A172 (cell line): ENCODE measurements at regions not wholly inside any gene's neighbourhood (a gene's known extent, or its start where the extent isn't known, plus 50 kb on each side); places are given as distances from the start of the nearest gene placed in this dataset.
A peak's percentile ranks its signal among the peaks of the same experiment; 100 is the strongest.
"Not testable (repeated sequence)": the region's sequence is repeated elsewhere in the genome, so short reads cannot be mapped to it uniquely, and the experiment has no call there.

Experiments used
- DNase-seq: peaks from one replicate; pipeline ENCODE4 v3.0.0-alpha.2; 2015; ENCODE audit warnings: low spot score

DNA sequence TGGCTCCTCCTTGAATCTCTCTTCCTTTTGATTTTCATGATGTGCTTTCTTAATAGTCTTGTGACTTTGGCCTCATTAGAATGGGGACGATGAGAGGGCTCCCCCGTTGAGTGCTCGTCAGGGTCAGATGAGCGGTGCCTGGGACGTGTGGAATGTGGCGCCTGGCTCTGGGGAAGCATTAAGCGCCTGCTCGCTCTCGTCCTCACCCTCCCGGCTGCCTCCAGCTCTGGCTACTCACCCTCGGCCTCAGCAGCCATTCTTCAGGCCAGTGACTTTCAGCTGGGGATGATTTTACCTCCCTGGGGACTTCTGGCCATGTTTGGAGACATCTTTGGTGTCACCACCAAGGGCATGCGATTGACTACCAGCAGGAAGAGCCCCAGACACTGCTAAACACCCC, 69.7 kb downstream of the RPS6KA4 start:
- DNase-seq: no peak

DNA sequence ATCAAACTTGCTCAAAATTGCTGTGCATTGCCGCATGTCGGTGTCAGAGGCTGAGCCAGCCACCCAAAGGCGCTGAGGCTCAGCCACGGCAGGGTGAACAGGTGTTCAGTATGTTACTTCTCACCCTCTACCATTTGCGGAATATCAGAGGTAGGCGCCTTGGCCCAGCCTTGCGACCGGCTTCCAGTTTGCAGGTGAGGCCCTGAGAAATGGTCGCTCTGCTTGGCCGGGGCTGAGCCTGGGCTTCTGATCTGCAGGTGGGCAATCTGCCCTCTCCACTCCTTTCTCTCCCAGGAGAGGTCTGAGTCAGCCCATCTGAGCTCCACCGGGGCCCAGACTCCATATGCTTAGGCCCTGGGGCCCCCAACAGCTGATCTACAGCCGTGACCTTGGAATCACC, 71.0 kb downstream of the RPS6KA4 start:
- DNase-seq: no peak

DNA sequence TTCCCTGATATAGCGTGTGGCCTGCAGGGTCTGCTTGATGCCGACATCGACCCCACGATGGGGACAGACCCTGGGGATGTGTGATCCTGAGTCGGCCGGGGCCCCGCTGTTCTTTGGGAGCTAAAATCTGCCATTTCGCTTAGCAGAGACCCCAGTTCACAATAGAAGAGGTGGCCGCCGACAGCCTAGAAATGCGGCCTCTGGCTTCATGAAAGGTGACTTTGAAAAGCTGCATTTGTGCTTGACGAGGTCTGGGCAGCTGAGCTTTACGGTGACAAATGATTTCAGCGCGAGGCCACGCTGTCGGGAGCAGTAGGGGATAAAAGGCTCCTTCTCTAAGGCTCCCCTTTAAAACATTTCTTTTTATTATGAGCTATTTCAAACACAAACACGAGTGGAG, 71.7 kb downstream of the RPS6KA4 start:
- no peak for DNase-seq

DNA sequence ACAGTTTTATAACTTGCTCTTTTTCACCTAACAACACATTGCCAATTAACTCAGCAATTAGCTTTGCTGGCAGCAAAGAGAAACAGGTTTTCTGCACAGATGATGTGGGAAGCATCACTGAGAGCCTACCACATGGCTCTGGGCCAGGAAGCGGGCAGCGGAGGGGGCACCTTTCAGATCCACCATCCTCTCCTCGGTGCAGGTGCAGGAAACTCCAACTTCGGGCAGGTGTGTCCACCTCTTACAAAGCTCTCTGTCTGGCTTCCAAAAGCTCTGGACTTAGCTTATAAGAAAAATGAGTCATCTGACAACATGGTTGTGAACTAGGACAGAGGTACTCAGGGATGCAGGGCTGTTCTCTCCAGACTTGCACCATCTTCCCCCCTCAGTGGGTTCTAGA, 77.0 kb downstream of the RPS6KA4 start:
- DNase-seq: no peak

DNA sequence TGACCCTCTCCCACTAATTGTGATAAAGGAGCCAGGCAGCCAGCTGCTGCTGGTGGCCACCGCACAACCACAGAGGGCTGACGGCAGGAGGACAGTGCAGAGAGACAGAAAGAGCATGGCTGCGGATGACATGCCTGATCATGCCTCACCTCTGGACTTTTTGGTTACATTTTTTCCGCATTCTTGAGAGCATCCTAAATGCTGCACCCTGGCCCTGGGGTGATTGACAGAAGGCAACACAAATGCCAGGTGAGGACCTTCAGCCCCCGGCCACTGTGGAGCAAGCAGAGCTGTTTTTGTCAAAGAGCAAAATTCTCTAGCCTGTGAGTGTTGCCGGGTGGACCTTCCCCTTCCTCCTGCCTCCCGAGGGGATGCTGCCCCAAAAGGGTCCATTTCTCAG, 78.5 kb downstream of the RPS6KA4 start:
- no peak for DNase-seq

DNA sequence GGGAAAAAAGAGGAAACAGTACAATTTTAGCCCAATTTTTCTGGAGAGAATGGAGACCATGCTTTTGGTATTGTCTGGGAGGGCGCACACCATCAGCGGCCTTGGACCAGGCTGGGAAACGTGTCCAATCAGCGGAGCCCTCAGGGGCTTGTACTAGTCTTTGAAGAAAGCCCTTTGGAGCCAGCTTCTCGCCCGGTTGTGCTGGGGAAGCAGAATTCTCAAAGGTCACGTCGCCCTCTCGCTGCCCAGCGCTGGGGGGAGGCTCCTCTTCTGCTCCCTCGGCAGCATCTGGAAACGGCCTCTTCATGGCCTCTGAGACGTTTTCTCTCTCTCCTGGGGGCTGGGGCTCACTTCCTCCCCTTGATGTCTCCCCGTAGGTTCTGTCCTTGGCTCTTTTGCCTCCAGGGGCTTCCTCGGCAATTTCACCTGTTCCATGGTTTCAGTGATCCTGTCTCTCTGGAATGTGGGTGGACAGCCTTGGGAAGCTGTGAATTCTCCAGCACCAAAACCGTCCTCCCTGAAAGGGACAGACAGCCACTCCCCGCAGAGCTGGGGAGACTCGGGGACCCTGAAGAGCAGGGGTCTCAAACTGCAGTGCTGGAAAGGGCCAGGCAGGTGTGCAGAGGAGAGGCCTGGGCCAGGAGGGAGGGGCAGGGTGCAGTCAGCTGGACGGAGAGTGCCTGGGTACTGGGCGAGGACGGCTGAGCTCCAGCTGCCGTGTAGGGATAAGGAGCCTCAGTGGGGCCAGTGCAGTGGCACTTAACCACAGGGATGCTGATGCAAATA, 80.2 kb downstream of the RPS6KA4 start:
- DNase-seq: no peak

DNA sequence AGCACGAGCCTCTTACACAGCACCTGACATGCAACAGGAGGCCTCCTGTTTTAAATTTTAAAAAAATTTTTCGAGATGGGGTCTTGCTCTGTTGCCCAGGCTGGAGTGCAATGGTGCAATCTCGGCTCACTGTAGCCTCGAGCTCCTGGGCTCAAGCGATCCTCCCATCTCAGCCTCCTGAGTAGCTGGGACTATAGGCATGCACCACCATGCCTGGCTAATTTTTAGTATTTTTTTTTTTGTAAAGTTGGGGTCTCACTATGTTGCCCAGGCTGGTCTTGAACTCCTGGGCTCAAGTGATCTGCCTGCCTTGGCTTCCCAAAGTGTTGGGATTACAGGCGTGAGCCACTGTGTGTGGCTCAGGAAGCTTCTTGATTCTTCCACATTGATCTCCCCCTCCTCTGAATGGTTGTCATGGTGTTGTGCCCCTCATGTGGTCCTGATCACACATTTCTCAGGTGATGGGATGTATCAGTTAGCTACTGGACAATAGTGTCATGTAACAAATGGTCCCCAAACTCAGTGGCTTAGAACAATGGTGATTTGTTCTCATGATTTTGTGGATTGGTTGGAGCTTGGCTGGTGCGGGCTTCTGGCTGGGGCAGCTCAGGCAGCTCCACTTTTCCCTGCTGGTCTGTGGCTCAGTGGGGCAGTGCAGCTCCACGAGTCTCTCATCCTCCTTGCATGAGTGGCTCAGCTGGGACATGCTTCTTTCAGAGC, 81.0 kb downstream of the RPS6KA4 start:
- not testable (repeated sequence) for DNase-seq

DNA sequence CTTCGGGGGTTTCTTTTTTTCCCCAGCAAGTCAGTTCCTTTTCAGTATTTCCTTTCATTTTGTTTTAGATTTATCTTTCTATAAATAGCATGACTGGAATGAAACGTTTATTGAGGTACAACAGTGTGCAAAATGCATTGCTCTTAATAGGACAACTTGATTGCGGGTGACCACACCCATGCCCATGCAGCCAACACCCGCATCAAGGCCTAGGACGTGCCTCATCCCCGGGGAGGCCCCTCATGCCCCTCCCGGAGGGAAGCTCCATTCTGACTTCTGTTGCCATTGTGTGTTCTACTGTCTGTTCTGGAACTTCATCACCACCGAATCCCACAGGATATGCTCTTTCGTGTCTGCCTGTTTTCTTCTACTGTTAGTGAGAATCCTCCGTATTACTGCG, 82.2 kb downstream of the RPS6KA4 start:
- DNase-seq: no peak

DNA sequence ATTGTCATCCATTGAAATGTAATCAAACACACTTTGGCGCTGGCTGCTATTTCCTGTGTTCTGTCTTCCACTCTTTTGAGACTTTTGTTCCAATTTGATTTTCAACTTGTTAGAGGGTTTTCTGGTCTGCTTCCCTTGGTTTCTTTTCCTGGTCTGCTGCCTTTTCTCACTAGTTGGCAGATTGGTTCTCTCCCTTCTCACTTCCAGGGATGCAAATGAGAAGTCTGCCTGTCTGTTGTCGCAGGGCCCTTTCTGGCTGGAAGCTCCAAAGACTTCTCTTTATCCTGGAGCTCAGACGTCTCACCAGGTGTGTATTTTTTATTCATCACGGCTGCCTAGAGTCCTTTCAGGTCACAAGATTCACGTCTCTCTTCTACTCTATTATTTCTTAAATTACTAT, 84.0 kb downstream of the RPS6KA4 start:
- no peak for DNase-seq

DNA sequence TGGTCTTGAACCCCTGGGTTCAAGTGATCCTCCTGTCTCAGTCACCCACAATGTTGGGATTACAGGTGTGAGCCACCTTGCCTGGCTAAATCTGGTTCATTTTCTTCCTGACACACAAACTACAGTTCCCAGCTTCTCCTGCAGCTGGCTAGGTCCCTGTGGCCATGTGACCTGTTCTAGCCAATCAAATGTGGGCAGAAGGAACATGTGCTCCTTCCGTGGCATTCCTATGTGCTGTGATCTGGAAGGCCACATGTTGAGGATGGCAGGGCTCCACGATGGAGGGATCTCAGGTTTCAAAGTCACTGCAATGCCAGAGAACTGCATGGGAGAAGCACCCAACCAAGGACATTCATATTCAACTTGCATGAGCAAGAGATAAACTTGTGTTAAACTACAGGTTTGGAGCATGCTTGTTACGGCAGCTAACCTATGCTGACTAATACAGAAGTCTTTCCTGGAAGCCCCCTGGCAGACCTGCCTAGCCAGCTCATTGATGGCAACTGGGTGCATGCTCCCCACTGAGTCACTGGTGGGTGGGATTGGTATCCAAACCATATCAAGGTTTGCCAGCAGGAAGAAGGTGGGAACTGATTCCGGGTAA, 86.0 kb downstream of the RPS6KA4 start:
- DNase-seq: no peak

DNA sequence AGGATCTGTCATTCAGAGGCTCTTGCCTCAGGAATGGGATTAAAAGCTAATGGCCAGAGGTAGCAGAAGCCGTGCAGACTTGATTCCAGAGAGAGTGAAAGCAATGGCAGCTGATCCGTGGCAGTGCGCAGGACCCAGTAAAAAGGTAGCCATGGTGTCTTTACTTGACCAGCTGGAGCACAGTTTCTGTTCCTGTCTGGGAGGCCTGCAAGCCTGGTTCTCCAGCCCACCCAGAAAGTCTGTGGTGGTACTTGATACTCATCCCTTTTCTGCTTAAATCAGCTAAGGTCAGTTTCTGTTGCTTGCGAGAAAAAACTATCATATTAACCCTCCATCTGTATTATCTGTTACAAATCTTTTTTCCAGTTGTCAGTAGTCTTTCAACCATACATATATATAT, 86.7 kb downstream of the RPS6KA4 start:
- no peak for DNase-seq

DNA sequence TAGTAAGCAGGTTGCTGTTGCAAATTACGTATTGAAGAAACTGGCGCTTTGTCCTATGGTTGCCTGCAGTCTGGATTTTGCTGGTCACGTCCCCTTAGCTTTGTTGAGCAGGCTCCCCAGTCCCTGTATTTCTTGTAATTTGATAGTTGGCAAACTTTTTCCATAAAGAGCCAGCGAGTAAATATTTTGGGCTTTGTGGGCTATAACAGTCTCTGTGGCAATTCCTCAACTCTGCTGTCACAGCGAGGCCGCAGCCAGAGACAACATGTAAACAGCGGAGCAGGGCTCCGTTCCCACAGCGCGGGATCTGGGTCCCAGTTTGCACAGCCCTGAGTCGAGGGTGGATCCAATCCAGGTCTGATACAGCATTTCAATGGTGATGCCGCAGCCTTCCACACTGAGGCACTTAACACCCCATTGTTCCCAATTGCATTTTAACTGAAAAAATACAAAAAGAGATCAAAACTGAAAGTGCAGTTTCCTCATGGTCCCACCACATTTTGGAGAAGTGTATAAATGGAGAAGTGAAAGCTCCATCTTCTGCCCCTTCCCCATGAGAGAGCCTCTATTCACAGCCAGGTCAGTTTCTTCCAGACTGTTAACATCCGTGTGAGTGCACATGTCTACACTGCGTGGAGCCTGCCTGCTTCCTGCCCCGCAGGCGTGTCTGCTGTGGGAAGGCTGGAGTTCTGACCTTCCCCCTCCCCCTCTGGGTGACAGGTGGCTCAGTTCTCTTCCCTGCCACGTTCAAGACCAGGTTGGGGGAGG, 89.1 kb downstream of the RPS6KA4 start:
- DNase-seq: peak; percentile 13

DNA sequence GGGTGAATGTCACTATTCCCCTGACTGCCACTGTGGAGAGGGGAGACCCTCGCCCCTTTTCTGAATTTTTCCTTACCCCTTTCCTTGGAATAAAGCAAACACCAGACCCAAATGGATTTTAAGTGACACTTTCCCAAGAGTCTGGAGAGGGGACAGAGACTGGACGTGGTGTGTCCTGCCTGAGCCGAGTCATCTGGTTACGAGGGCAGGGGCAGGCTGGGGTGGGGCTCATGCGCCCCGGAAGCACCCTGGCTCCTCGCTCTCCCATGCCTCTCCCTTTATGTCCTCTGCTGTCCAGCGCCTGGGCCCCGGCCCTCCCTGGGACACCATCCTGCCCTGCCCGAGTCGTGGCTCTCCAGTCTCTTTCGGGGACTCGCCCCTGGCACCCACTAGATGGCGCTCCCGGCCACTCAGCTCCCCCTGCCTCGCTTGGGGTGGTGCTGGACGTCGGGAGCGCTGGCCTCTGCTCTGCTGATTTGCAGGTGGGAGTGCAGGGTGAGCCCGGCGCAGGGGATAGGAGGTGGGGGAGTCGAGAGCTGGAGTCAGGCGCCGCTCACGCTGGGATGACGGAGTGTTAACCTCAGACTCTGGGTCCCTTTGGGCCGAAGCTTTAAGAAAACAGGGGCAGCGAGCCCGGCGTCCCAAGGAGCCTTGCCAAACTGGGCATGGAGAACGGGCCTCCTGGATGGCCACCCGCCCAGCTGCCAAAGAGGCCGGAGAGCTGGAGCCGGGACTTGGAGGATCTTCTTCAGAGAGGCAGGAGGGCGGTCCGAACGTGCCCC, 89.8 kb downstream of the RPS6KA4 start:
- peak; percentile 71 for DNase-seq

DNA sequence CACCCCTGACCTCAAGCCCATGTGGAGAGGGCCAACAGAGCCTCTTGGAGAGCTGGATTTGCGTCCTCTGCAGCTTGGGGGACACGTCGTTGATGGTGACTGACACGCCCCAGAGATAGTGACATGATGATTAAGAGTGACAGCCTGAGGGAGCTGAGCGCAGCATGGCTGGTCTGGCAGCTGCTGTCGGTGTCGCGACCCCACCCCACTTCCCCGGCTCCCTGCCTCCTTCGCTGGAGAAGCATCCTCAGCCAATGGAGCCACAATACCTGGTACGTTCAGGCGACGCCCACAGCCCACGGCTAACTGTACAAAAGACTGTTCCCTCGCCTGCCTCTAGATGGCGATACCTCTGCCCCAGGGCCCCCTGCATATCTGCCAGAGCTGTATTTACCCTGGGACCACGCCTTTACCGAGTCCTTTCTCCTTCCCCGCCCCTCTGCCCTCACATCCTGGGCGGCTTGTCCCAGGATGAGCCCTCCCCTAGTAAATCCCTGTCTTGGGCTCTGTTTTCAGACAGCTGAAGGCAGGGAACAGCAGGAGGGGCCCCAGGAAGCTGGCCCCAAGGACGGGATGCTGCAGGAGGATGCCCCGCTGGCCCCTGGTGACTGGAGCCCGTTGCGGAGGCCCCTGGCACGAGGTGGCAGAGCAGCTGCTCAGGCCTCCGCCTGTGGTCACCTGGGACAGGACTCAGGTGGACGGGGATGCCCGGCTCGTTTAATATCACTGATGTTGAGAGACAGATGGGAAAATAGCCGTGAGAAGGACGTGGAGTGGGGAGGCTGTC, 90.6 kb downstream of the RPS6KA4 start:
- peak; percentile 80 for DNase-seq

DNA sequence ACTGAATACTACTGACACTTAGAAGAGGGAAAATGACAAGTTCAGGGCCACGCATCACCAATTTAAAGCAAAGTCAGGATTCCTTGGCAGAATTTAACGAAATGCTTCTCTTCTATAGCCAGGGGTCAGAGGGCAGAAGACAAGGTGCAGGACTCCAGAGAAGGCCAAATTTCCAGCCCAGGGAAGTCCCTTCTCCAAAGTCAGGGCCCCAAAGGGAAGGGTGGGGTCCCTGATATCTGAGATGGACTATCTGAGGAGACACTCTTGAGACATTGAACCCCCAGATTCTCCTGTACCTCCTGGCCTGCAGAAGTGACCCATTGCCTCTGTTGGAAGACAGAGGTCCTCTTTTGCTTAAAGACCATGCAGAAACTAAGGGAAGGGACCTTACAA, 91.2 kb downstream of the RPS6KA4 start:
- DNase-seq: no peak

DNA sequence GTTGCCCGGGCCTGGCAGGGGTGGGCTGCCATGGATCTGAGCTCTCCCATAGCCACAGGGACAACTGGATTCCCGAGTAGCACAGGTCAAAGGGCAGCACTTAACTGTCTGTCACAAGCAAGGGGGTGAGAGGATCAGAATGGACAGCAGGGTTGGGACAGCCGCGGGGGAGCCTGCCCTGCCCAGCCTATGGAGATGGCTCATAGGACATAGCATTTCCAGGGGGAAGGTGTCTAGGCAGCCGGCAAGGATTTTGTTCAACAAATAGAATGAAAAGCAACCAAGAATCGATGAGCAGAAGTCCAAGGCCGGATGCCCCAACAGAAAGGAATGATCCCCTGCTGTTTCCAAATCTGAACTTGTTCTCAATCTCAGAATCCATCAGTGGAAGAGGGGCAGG, 92.9 kb downstream of the RPS6KA4 start:
- no peak for DNase-seq

DNA sequence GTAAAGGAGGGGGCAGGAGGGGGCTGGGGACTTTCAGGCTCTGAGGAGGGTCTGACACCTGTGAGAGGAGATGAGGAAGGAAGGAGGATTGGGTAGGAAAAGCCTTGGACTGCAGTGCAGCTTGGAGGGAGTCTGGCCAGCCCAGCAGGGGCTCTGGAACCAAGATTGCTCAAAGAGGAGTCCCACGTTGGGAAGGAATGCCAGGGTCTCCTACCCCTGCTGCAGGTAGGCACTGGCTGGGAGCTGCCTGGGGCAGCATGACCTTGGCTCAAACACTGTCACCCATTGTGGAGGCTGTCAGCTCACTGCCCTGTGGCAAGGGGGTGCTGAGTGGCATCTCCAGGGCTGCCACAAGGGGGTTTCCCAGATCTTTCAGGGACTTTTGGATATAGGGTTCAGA, 94.5 kb downstream of the RPS6KA4 start:
- DNase-seq: no peak

DNA sequence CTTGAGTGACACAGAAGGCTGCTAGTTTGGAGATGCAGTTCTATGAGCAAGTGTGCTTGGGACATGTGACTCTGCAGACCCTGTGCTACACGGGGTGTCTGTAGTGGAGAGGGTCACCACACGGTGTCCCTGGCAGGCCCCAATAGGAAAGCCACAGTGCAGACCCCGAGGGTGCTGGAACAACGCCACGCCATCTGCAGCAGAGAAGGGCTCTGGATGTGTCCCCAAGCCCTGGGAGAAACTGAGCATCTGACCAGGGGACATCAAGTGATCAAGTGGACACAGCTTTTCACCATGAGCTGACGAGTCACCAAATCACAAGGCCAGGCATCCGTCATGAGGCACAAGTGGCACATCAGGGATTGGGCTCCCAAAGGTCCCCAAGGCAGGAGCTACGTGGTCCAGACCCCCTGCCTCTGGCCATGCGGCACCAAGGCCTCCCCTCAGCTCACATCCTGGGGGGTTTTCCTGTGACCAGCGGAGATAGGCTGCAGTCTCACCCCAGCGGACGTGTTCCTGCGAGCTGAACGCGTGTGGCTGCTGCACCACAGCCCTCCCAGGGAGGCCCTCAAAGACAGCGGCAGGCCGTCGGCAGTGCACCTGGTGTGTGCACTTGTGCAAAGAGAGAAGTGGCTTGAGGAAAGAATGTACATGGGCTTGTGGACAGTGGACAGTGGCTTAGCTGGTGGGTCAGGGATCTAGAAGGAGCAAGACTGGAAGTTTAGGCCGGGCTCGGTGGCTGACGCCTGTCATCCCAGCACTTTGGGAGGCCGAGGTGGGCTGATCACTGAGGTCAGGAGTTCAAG, 96.7 kb downstream of the RPS6KA4 start:
- DNase-seq: no peak

DNA sequence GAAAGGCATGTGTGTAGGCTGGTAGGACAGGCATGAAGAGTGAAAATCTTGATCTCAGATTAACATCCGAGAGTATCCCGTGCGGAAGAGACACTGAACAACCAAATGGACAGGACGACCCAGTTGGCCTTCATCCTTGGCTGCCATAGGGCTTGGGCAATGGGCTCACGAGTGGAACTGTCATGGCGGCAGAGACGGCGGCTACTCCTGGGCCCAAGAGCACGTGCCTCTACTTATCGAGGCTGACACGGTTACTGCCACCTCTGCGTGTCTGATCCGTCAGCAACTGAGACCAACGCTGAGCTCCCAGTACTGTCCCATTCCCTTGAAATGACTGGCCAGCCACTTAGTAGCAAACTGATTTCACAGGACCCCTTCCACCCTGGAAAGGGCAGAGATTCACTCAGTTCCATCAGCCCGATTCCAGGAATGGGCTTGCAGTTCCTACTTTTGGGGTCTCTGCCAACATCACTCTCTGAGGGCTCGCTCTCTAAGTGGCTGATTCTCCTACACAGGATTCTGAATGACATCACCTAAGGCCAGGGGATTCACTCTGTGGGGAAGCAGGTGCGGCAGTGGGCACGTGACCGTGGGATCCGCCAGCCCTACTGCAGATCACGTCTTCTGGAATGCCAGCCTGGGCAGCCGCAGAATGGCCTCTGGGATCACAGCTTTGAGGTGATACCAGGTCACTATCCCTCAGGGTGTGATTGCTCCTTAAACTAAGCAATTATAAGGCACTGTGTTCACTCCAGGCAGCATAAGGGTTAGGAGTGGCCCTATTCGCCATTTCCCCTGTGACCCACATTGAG, 97.8 kb downstream of the RPS6KA4 start:
- no peak for DNase-seq
